ENCODE measurements at regions not wholly inside any gene's neighbourhood (a gene's known extent, or its start where the extent isn't known, plus 50 kb on each side); places are given as distances from the start of the nearest gene placed in this dataset.

DNA sequence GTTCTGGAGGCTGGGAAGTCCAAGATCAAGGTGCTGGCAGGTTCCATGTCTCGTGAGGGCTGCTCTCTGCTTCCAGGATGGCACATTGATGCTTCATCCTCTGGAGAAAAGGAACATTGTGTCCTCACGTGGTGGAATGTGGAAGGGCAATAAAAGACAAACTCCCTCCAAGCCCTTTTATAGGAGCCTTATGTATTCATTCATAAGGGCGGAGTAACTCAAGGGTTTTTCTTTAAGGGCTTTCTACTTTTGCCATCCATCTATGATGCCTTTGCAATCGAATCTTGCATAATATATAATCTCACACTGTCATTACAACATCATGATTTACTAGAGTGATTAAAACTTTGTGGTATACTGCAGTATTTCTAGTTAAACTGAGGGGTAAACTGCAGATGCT is 132.7 kb upstream of the DDHD1 start:
- Histone ChIP-seq H3K9me3 (ENCODE audit: control insufficient read depth, low read depth, low read length) (peaks cover 6% of the 10 kb centered on the region), H3K27me3 (ENCODE audit: control insufficient read depth, insufficient read depth, low read length) (no peaks in the 10 kb centered on the region), H3K4me3 (ENCODE audit: low read length) (no peak overlapping the region), H3K4me1 (ENCODE audit: control insufficient read depth, insufficient read depth, low read length) (no peaks in the 10 kb centered on the region), H3K36me3 (ENCODE audit: control insufficient read depth, insufficient read depth, low read length) (no peaks in the 10 kb centered on the region), H3K27ac (ENCODE audit: low read length) (no peak overlapping the region)
- DNase-seq, result no peak
- 92% methylated on average over 2 of the region's 4 CpGs for WGBS (ENCODE audit: insufficient coverage, low lambda C conversion rate)

GRCh38 chr14:53285064-53285463 is 131.9 kb upstream of the DDHD1 start:
- Histone ChIP-seq H3K36me3 (ENCODE audit: control insufficient read depth, insufficient read depth, low read length) (no peaks in the 10 kb centered on the region), H3K4me1 (ENCODE audit: control insufficient read depth, insufficient read depth, low read length) (no peaks in the 10 kb centered on the region), H3K9me3 (ENCODE audit: control insufficient read depth, low read depth, low read length) (peaks cover 8% of the 10 kb centered on the region), H3K4me3 (ENCODE audit: low read length) (no peak overlapping the region), H3K27ac (ENCODE audit: low read length) (no peak overlapping the region), H3K27me3 (ENCODE audit: control insufficient read depth, insufficient read depth, low read length) (no peaks in the 10 kb centered on the region)
- 100% methylated on average over 1 of the region's 4 CpGs for WGBS (ENCODE audit: insufficient coverage, low lambda C conversion rate)
- DNase-seq, result no peak

GRCh38 chr14:53278602-53279506 is 125.7 kb upstream of the DDHD1 start:
- WGBS (ENCODE audit: insufficient coverage, low lambda C conversion rate), result 100% methylated on average over 4 of the region's 12 CpGs
- Histone ChIP-seq H3K27me3 (ENCODE audit: control insufficient read depth, insufficient read depth, low read length) (no peaks in the 10 kb centered on the region), H3K4me3 (ENCODE audit: low read length) (no peak overlapping the region), H3K9me3 (ENCODE audit: control insufficient read depth, low read depth, low read length) (peaks cover 11% of the 10 kb centered on the region), H3K4me1 (ENCODE audit: control insufficient read depth, insufficient read depth, low read length) (no peaks in the 10 kb centered on the region), H3K36me3 (ENCODE audit: control insufficient read depth, insufficient read depth, low read length) (no peaks in the 10 kb centered on the region), H3K27ac (ENCODE audit: low read length) (no peak overlapping the region)
- peak in 1 of 2 donors; percentile 14 for DNase-seq

DNA sequence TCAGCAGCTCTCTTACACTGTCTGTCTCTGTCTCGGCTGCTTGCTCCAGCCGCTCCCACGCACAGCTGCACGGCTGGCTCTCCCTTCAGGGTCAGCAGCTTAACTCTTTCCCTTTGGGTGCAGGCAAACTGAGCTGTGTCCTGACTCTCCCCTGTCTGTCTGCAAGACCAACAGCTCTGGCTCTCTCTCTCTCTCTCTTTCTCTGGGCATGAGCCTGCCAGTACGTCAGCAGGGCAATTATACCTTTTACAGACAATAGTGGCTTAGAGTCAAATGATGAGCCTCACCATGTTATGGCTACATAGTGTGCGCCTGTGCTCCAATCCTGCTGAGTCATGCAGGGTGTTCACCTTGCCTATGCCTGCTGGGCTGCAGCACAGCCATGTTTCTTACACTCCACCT is 120.5 kb upstream of the DDHD1 start:
- no peaks in the 10 kb centered on the region for H3K9me3 ChIP-seq (ENCODE audit: control insufficient read depth, low read depth, low read length)
- H3K4me3 ChIP-seq (ENCODE audit: low read length), result no peak overlapping the region
- no peaks in the 10 kb centered on the region for H3K36me3 ChIP-seq (ENCODE audit: control insufficient read depth, insufficient read depth, low read length)
- no peaks in the 10 kb centered on the region for H3K27me3 ChIP-seq (ENCODE audit: control insufficient read depth, insufficient read depth, low read length)
- H3K4me1 ChIP-seq (ENCODE audit: control insufficient read depth, insufficient read depth, low read length), result no peaks in the 10 kb centered on the region
- DNase-seq, result peak in 1 of 2 donors; percentile 3
- no peak overlapping the region for H3K27ac ChIP-seq (ENCODE audit: low read length)
- no CpG with 5 or more reads among the region's 6 CpGs for WGBS (ENCODE audit: insufficient coverage, low lambda C conversion rate)

- H3K4me1 ChIP-seq (ENCODE audit: control insufficient read depth, insufficient read depth, low read length), result no peaks in the 10 kb centered on the region
- no peak overlapping the region for H3K4me3 ChIP-seq (ENCODE audit: low read length)
- no CpG with 5 or more reads among the region's 4 CpGs for WGBS (ENCODE audit: insufficient coverage, low lambda C conversion rate)
- no peak for DNase-seq
- no peaks in the 10 kb centered on the region for H3K9me3 ChIP-seq (ENCODE audit: control insufficient read depth, low read depth, low read length)
- no peaks in the 10 kb centered on the region for H3K27me3 ChIP-seq (ENCODE audit: control insufficient read depth, insufficient read depth, low read length)
- no peaks in the 10 kb centered on the region for H3K36me3 ChIP-seq (ENCODE audit: control insufficient read depth, insufficient read depth, low read length)
- H3K27ac ChIP-seq (ENCODE audit: low read length), result no peak overlapping the region
Measured at GRCh38 chr14:53265025-53265424, 111.9 kb upstream of the DDHD1 start.

- Histone ChIP-seq H3K27me3 (ENCODE audit: control insufficient read depth, insufficient read depth, low read length) (no peaks in the 10 kb centered on the region), H3K27ac (ENCODE audit: low read length) (no peak overlapping the region), H3K4me3 (ENCODE audit: low read length) (no peak overlapping the region), H3K9me3 (ENCODE audit: control insufficient read depth, low read depth, low read length) (no peaks in the 10 kb centered on the region), H3K4me1 (ENCODE audit: control insufficient read depth, insufficient read depth, low read length) (no peaks in the 10 kb centered on the region), H3K36me3 (ENCODE audit: control insufficient read depth, insufficient read depth, low read length) (no peaks in the 10 kb centered on the region)
- no peak for DNase-seq
- 100% methylated on average over 1 of the region's 2 CpGs for WGBS (ENCODE audit: insufficient coverage, low lambda C conversion rate)
Measured at GRCh38 chr14:53260928-53261327, 107.8 kb upstream of the DDHD1 start.

DNA sequence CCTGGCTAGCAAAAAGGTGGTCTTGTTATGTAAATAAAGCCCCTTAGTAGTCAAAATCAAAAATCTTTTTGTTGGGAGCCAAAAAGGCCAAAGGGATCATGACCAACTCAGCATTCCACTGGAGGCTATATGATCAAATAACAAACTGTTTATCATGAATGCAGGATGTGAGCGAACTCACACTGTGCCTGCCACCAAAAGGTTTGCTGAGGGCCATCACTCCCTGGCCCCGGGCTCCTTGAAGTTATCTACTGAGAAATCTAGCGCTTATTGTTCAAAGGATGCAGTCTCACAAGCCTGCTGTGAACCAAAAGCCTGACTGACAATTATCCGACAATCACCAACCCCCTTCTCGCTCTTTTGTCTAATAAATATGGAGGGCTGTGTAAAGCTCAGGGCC is 107.2 kb upstream of the DDHD1 start:
- Histone ChIP-seq H3K4me3 (ENCODE audit: low read length) (no peak overlapping the region), H3K27me3 (ENCODE audit: control insufficient read depth, insufficient read depth, low read length) (no peaks in the 10 kb centered on the region), H3K9me3 (ENCODE audit: control insufficient read depth, low read depth, low read length) (no peaks in the 10 kb centered on the region), H3K36me3 (ENCODE audit: control insufficient read depth, insufficient read depth, low read length) (no peaks in the 10 kb centered on the region), H3K27ac (ENCODE audit: low read length) (no peak overlapping the region), H3K4me1 (ENCODE audit: control insufficient read depth, insufficient read depth, low read length) (no peaks in the 10 kb centered on the region)
- 75% methylated on average over 2 of the region's 5 CpGs for WGBS (ENCODE audit: insufficient coverage, low lambda C conversion rate)
- no peak for DNase-seq

DNA sequence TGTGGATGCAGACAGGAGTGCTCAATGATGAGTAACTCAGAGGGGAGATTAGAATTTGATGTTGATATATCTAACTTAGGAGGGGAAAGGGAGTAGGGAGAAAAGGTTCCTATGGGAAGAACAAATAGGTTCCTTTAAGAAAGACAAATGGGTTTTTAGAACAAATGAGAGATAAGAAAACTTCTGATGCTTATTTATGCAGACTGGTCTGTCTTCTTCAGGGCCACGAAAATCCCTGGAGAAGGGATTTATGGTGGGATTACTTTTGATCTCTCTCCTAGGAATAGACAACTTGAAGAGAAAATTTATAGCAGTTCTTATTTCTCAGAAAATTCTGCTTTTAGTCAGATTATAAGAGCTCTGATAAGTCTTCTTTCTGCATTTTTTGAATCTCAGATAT is 99.0 kb upstream of the DDHD1 start:
- Histone ChIP-seq H3K4me3 (ENCODE audit: low read length) (no peak overlapping the region), H3K36me3 (ENCODE audit: control insufficient read depth, insufficient read depth, low read length) (no peaks in the 10 kb centered on the region), H3K9me3 (ENCODE audit: control insufficient read depth, low read depth, low read length) (no peaks in the 10 kb centered on the region), H3K27me3 (ENCODE audit: control insufficient read depth, insufficient read depth, low read length) (no peaks in the 10 kb centered on the region), H3K27ac (ENCODE audit: low read length) (no peak overlapping the region), H3K4me1 (ENCODE audit: control insufficient read depth, insufficient read depth, low read length) (no peaks in the 10 kb centered on the region)
- WGBS (ENCODE audit: insufficient coverage, low lambda C conversion rate), result no CpG with 5 or more reads among the region's 1 CpG
- DNase-seq, result no peak

- WGBS (ENCODE audit: insufficient coverage, low lambda C conversion rate), result no CpG with 5 or more reads among the region's 1 CpG
- no peaks in the 10 kb centered on the region for H3K9me3 ChIP-seq (ENCODE audit: control insufficient read depth, low read depth, low read length)
- no peak for DNase-seq
- no peaks in the 10 kb centered on the region for H3K27me3 ChIP-seq (ENCODE audit: control insufficient read depth, insufficient read depth, low read length)
- H3K27ac ChIP-seq (ENCODE audit: low read length), result no peak overlapping the region
- H3K4me1 ChIP-seq (ENCODE audit: control insufficient read depth, insufficient read depth, low read length), result no peaks in the 10 kb centered on the region
- H3K4me3 ChIP-seq (ENCODE audit: low read length), result no peak overlapping the region
- no peaks in the 10 kb centered on the region for H3K36me3 ChIP-seq (ENCODE audit: control insufficient read depth, insufficient read depth, low read length)
Measured at GRCh38 chr14:53249059-53249458, 95.9 kb upstream of the DDHD1 start.

DNA sequence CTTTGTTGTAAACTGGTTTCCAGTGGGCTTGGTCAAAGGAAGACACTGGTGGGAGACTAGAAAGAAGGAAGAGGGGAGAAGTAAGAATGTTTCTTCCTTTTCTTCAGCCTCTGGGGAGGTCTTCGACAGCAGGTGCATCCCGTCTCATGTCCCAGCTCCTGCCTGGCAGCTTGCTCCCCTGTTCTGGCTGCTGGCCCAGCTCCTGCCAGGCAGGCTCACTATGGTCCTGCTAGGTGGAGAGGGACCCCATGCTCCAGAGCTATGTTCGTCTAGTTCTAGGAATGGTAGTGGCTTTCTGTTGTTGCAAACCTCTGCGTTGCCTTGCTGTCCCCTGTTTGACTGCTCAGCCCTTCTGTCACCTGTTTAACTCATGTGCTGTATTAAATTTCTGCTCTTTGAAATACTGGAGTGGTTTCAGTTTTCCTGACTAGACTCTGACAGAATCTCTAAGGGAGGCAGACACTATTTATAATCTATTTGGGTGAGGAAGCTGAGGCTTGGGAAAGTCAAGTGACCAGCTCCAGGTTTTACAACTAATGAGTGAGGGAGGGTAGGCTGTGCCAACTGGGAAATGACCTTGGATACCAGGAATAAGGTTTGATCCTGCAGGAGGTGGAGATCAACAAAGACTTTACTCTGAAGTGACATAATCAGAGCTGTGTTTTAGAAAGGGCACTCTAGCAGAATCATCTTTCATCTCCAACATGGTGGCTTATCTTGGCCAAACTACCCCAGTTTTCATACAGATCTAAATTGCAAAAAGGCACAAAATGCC is 94.7 kb upstream of the DDHD1 start:
- no peak overlapping the region for H3K27ac ChIP-seq (ENCODE audit: low read length)
- H3K4me1 ChIP-seq (ENCODE audit: control insufficient read depth, insufficient read depth, low read length), result no peaks in the 10 kb centered on the region
- WGBS (ENCODE audit: insufficient coverage, low lambda C conversion rate), result no CpG with 5 or more reads among the region's 4 CpGs
- no peak overlapping the region for H3K4me3 ChIP-seq (ENCODE audit: low read length)
- DNase-seq, result peak in 1 of 2 donors; percentile 9
- H3K27me3 ChIP-seq (ENCODE audit: control insufficient read depth, insufficient read depth, low read length), result no peaks in the 10 kb centered on the region
- no peaks in the 10 kb centered on the region for H3K36me3 ChIP-seq (ENCODE audit: control insufficient read depth, insufficient read depth, low read length)
- H3K9me3 ChIP-seq (ENCODE audit: control insufficient read depth, low read depth, low read length), result no peaks in the 10 kb centered on the region
